Progenitor cell of endocrine pancreas (in vitro differentiated cells): ENCODE measurements at regions not wholly inside any gene's neighbourhood (a gene's known extent, or its start where the extent isn't known, plus 50 kb on each side); places are given as distances from the start of the nearest gene placed in this dataset.

Experiments used
- DNase-seq: peaks from one replicate; pipeline ENCODE4 v3.0.0; 2021; ENCODE audit warnings: low spot score; ENCODE audit not compliant: unreplicated experiment
- H3K27ac Mint-ChIP-seq: 2 replicates; pipeline ENCODE4 v1.8.0; 2021; ENCODE audit warnings: mild to moderate bottlenecking, moderate library complexity, mixed read lengths
- H3K27me3 Mint-ChIP-seq: 2 replicates; pipeline ENCODE4 v1.8.0; 2021; ENCODE audit warnings: mixed read lengths
- H3K36me3 Mint-ChIP-seq: 2 replicates; pipeline ENCODE4 v1.8.0; 2022; ENCODE audit warnings: mixed read lengths; ENCODE audit not compliant: insufficient read depth
- H3K4me1 Mint-ChIP-seq: 2 replicates; pipeline ENCODE4 v1.8.0; 2021; ENCODE audit warnings: low read depth, mixed read lengths
- H3K4me3 Mint-ChIP-seq: 2 replicates; pipeline ENCODE4 v1.8.0; 2021; ENCODE audit warnings: low read depth, mild to moderate bottlenecking, moderate library complexity, mixed read lengths
- H3K9me3 Mint-ChIP-seq: 2 replicates; pipeline ENCODE4 v1.8.0; 2021; ENCODE audit warnings: low read depth, mixed read lengths
- TF ChIP-seq, protein P1 (sequence below): fragments of 200-600 bp; sonication (generic); IDR thresholded peaks from one replicate; pipeline ENCODE4 v1.5.0; 2021; ENCODE audit warnings: antibody characterized with exemption, mild to moderate bottlenecking; ENCODE audit not compliant: unreplicated experiment

DNA sequence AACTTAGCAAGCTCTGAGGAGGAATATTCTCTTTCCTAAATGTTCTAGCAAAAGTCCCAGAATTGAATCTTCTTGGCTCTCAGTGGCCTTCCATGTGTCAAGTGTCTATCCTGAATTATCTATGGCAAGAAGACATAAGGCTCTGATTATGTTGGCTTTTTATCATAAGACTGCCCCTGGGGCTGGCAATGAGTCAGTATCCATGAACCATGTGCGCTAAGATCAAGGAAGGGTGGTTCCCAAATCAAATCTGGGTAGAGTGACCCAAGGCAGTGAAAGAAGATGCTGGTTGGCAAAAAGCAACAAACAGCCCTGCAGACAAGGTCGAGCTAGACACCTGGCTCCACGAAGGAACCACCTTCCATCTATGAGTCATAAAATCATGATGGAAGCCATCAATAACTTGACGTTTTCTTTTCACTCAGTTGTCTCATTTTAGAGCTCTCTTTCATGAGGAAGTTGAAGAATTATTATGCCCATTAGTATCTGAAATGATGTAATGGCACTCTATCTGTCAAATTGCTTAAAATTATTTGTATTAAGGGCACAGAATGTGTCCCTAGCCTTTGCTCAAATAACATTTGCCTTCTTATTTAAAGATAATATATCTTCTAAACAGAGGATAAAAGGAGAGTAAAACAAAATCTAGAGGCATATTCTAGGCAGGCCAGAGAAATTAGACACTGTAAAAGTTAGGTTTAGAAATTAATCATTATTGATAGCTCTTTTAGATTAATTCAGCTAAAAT is 657.7 kb upstream of the GOT2 start:
- Mint-ChIP-seq H3K36me3 (no peaks in the 10 kb centered on the region), H3K9me3 (no peaks in the 10 kb centered on the region), H3K4me3 (no peak overlapping the region), H3K27me3 (no peaks in the 10 kb centered on the region), H3K4me1 (peaks cover 2% of the 10 kb centered on the region), H3K27ac (no peak overlapping the region)
- TF ChIP-seq, protein P1, sequence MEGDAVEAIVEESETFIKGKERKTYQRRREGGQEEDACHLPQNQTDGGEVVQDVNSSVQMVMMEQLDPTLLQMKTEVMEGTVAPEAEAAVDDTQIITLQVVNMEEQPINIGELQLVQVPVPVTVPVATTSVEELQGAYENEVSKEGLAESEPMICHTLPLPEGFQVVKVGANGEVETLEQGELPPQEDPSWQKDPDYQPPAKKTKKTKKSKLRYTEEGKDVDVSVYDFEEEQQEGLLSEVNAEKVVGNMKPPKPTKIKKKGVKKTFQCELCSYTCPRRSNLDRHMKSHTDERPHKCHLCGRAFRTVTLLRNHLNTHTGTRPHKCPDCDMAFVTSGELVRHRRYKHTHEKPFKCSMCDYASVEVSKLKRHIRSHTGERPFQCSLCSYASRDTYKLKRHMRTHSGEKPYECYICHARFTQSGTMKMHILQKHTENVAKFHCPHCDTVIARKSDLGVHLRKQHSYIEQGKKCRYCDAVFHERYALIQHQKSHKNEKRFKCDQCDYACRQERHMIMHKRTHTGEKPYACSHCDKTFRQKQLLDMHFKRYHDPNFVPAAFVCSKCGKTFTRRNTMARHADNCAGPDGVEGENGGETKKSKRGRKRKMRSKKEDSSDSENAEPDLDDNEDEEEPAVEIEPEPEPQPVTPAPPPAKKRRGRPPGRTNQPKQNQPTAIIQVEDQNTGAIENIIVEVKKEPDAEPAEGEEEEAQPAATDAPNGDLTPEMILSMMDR: no peak
- DNase-seq: no peak

DNA sequence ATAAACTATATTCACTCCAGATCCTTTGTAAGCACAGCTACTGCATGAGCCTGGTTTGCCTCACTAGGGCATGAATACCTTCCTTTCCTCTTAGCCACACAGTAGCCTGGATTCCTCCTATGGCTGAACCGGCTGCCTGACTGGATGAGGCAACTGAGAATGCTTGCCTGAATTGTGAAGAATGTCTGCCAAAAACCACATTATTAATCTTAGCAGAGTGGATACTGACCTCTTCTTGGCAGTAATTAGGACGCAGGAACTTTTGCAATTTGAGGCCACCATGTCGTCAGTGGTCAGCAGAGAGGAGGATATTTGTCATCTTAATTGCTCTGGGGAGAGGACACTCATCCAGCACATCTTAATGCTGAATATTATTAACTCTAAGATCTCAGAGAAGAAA is 651.8 kb upstream of the GOT2 start:
- H3K4me1 Mint-ChIP-seq: peaks cover 4% of the 10 kb centered on the region
- no peaks in the 10 kb centered on the region for H3K36me3 Mint-ChIP-seq
- DNase-seq: no peak
- no peaks in the 10 kb centered on the region for H3K27me3 Mint-ChIP-seq
- TF ChIP-seq, protein P1: no peak
- no peak overlapping the region for H3K27ac Mint-ChIP-seq
- no peaks in the 10 kb centered on the region for H3K9me3 Mint-ChIP-seq
- no peak overlapping the region for H3K4me3 Mint-ChIP-seq

DNA sequence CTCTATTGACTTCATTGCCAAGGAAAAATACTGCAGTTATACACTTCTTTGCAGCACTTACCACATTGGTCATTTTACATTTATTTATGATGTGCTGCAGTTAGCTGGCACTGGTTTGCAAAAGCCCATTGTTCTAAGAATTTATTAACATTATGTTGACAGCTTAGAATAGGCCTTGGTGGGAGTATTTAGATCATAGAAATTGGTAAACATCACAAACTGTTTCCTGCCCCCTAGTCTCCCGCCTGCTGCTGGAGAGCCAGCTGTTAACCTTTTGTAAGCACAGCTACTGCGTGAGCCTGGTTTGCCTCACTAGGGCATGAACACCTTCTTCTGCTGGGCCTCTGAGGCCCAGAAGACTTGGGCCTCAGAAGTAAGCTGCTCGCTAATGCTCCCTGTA is 651.4 kb upstream of the GOT2 start:
- H3K4me3 Mint-ChIP-seq: no peak overlapping the region
- H3K27ac Mint-ChIP-seq: no peak overlapping the region
- H3K4me1 Mint-ChIP-seq: peaks cover 4% of the 10 kb centered on the region
- H3K36me3 Mint-ChIP-seq: no peaks in the 10 kb centered on the region
- no peaks in the 10 kb centered on the region for H3K27me3 Mint-ChIP-seq
- TF ChIP-seq, protein P1: no peak
- DNase-seq: no peak
- H3K9me3 Mint-ChIP-seq: no peaks in the 10 kb centered on the region

DNA sequence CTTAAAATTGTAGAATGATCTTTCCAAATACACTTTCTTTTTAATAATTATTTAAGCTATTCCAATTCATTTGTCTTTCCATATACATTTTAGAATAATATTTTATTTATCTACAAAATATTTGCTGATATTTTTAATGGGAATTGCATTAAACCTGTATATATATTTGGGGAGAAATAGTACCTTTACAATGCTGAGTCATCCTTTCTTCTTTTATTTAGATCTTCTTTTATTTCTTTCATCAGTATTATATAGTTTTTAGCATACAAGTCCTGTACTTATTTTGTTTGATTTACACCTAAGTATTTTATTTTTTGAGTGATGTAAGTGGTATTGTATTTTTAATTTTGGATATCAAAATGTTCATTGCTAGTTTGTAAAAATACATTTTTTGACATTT is 639.5 kb upstream of the GOT2 start:
- no peaks in the 10 kb centered on the region for H3K36me3 Mint-ChIP-seq
- H3K4me3 Mint-ChIP-seq: no peak overlapping the region
- TF ChIP-seq, protein P1: no peak
- peaks cover 5% of the 10 kb centered on the region for H3K4me1 Mint-ChIP-seq
- H3K27me3 Mint-ChIP-seq: no peaks in the 10 kb centered on the region
- H3K9me3 Mint-ChIP-seq: peaks cover 3% of the 10 kb centered on the region
- no peak overlapping the region for H3K27ac Mint-ChIP-seq
- DNase-seq: no peak

DNA sequence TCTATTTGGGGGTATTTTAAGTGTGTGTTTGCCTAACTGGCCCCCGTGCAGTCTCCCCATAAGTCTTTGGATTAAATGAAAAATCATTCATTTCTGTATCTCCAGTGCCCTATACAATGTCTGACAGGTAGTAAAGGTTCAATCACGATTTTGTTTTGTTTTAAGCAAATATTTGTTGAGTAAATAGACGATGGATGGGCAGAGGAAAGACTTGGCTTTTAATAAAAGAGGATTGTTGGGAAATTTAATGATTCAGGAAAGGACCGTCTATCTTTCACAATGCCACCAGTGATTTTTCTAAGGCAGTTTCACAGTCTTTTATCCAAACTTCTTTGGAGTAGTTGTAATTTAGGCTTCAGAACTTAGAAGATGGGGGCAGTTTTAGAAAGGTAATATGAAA is 636.6 kb upstream of the GOT2 start:
- Mint-ChIP-seq H3K4me3 (no peak overlapping the region), H3K27me3 (no peaks in the 10 kb centered on the region), H3K27ac (no peak overlapping the region), H3K4me1 (peaks cover 6% of the 10 kb centered on the region), H3K9me3 (peaks cover 3% of the 10 kb centered on the region), H3K36me3 (no peaks in the 10 kb centered on the region)
- TF ChIP-seq, protein P1: no peak
- DNase-seq: no peak
